Kasumi-1 (cell line): ENCODE measurements at regions not wholly inside any gene's neighbourhood (a gene's known extent, or its start where the extent isn't known, plus 50 kb on each side); places are given as distances from the start of the nearest gene placed in this dataset.

Source experiments
- DNase-seq, 2 experiments: peaks; one replicate each; lab custom pipeline; 2025; lab: John Stamatoyannopoulos, UW

- DNase-seq: no peak
Measured at GRCh38 chr3:143207338-143207961, 87.9 kb downstream of the CHST2 start.

- DNase-seq: no peak
Measured at GRCh38 chr3:143208976-143209714, 89.6 kb downstream of the CHST2 start.

- DNase-seq: no peak
Measured at GRCh38 chr3:143209715-143210059, 90.1 kb downstream of the CHST2 start.

GRCh38 chr3:143210141-143210540 lies 90.6 kb downstream of the CHST2 start:
- DNase-seq: no peak

GRCh38 chr3:143215059-143215458 lies 95.5 kb downstream of the CHST2 start:
- DNase-seq: no peak
